PFSK-1 (cell line): ENCODE measurements at regions not wholly inside any gene's neighbourhood (a gene's known extent, or its start where the extent isn't known, plus 50 kb on each side); places are given as distances from the start of the nearest gene placed in this dataset.

Experiments
- FOXP2 ChIP-seq: optimal IDR thresholded peaks from 2 replicates; pipeline ENCODE3; 2011; ENCODE audit warnings: borderline replicate concordance, control low read depth, inconsistent platforms; ENCODE audit not compliant: insufficient read depth; ENCODE audit errors: extremely low read length, extremely low read depth
- POLR2AphosphoS5 ChIP-seq: IDR thresholded peaks from 2 replicates; pipeline ENCODE4 v1.6.1; 2012; ENCODE audit warnings: low read depth, mild to moderate bottlenecking, control low read depth, low read length, moderate library complexity
- REST ChIP-seq, 2 experiments: IDR thresholded peaks; 2 replicates each; pipeline versions ENCODE4 v1.6.1 to v1.8.0; 2011 to 2012; ENCODE audit warnings: low read depth in 2 of 2, low read length in 2 of 2, control low read depth in 1 of 2, inconsistent platforms in 1 of 2, mild to moderate bottlenecking in 1 of 2, moderate library complexity in 1 of 2; ENCODE audit not compliant: insufficient read depth in 1 of 2
- SIN3A ChIP-seq: IDR thresholded peaks from 2 replicates; pipeline ENCODE4 v1.6.1; 2012; ENCODE audit warnings: mild to moderate bottlenecking, low read length, moderate library complexity, borderline replicate concordance; ENCODE audit not compliant: insufficient read depth
- TAF1 ChIP-seq: IDR thresholded peaks from 2 replicates; pipeline ENCODE4 v1.6.1; 2012; ENCODE audit warnings: low read length, control low read depth, borderline replicate concordance; ENCODE audit not compliant: insufficient read depth

- TF ChIP-seq POLR2AphosphoS5, result no peak
- TF ChIP-seq SIN3A, result no peak
- TF ChIP-seq TAF1, result no peak
- TF ChIP-seq FOXP2, result no peak
- TF ChIP-seq REST (IDR thresholded peaks at IDR 0.05; ENCODE audit: insufficient read depth in 1 of 2, low read depth in 2 of 2, low read length in 2 of 2), result no peak
These were observed 334.9 kb downstream of the BTG1 start for GRCh38 chr12:91810531-91811451.

- TF ChIP-seq REST (IDR thresholded peaks at IDR 0.05; ENCODE audit: insufficient read depth in 1 of 2, low read depth in 2 of 2, low read length in 2 of 2) (no peak), POLR2AphosphoS5 (no peak), FOXP2 (no peak), SIN3A (no peak)
These were observed 335.6 kb downstream of the BTG1 start for GRCh38 chr12:91810077-91810476.

GRCh38 chr12:91805031-91805430 lies 340.6 kb downstream of the BTG1 start:
- TF ChIP-seq POLR2AphosphoS5 (no peak), FOXP2 (no peak), SIN3A (no peak), TAF1 (no peak), REST (IDR thresholded peaks at IDR 0.05; ENCODE audit: insufficient read depth in 1 of 2, low read depth in 2 of 2, low read length in 2 of 2) (no peak)

- TF ChIP-seq TAF1 (no peak), POLR2AphosphoS5 (no peak), REST (IDR thresholded peaks at IDR 0.05; ENCODE audit: insufficient read depth in 1 of 2, low read depth in 2 of 2, low read length in 2 of 2) (no peak), SIN3A (no peak), FOXP2 (no peak)
These were observed 341.1 kb downstream of the BTG1 start for GRCh38 chr12:91804533-91804932.
